Parathyroid adenoma (tissue), 2 donors: ENCODE measurements at regions not wholly inside any gene's neighbourhood (a gene's known extent, or its start where the extent isn't known, plus 50 kb on each side); places are given as distances from the start of the nearest gene placed in this dataset.

ENCODE experiments used
- H2AFZ ChIP-seq: fragments of 300-600 bp; sonication (generic); one replicate; pipeline ENCODE4 v1.7.0; 2017; ENCODE audit warnings: antibody characterized with exemption, mild to moderate bottlenecking
- H3K27ac ChIP-seq: fragments of 300-600 bp; sonication (generic); one replicate; pipeline ENCODE4 v1.7.0; 2017
- H3K27me3 ChIP-seq: fragments of 300-600 bp; sonication (generic); one replicate; pipeline ENCODE4 v1.7.0; 2017; ENCODE audit warnings: low read length; ENCODE audit not compliant: control insufficient read depth, insufficient read depth
- H3K36me3 ChIP-seq: fragments of 300-600 bp; sonication (generic); one replicate; pipeline ENCODE4 v1.7.0; 2017; ENCODE audit warnings: low read length; ENCODE audit not compliant: control insufficient read depth, insufficient read depth
- H3K4me1 ChIP-seq: fragments of 300-600 bp; sonication (generic); one replicate; pipeline ENCODE4 v1.7.0; 2017; ENCODE audit warnings: control low read depth
- H3K4me2 ChIP-seq: fragments of 300-600 bp; sonication (generic); one replicate; pipeline ENCODE4 v1.7.0; 2017; ENCODE audit warnings: low read length
- H3K4me3 ChIP-seq: fragments of 300-600 bp; sonication (generic); one replicate; pipeline ENCODE4 v1.7.0; 2017; ENCODE audit warnings: low read depth, low read length
- H3K79me2 ChIP-seq: fragments of 300-600 bp; sonication (generic); one replicate; pipeline ENCODE4 v1.7.0; 2017; ENCODE audit warnings: control low read depth
- H3K9ac ChIP-seq: fragments of 300-600 bp; sonication (generic); one replicate; pipeline ENCODE4 v1.7.0; 2017; ENCODE audit warnings: mild to moderate bottlenecking
- H3K9me3 ChIP-seq: fragments of 300-600 bp; sonication (generic); one replicate; pipeline ENCODE4 v1.7.0; 2017; ENCODE audit warnings: low read length; ENCODE audit not compliant: control insufficient read depth
- TF ChIP-seq, protein P1 (sequence below): fragments of 300-600 bp; sonication (generic); IDR thresholded peaks from one replicate; pipeline ENCODE4 v1.7.0; 2017; ENCODE audit warnings: antibody characterized with exemption, mild to moderate bottlenecking
- donor health status: primary hyperparathyroidism.

DNA sequence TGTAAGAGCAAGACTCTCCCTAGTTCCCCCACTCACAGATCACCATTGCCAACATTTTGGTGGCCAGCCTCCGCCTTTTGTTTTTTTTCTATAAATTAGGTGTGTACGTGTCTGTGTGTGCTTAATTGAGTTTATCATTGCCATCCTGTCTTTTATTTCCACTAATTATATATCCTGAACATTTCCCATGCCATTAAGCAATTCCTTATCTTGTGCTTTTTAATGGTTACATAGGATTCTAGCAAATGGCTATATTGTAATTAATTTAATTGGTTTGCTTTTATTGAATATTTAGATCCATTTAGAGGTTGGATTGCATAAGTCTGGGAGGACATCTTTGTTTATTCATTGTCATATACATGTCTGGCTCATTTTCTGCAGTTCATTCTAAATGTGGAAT lies 107.3 kb upstream of the RTL1 start:
- no peaks in the 10 kb centered on the region for H3K36me3 ChIP-seq
- no peaks in the 10 kb centered on the region for H3K27me3 ChIP-seq
- H3K79me2 ChIP-seq: no peaks in the 10 kb centered on the region
- no peak overlapping the region for H3K27ac ChIP-seq
- TF ChIP-seq, protein P1, sequence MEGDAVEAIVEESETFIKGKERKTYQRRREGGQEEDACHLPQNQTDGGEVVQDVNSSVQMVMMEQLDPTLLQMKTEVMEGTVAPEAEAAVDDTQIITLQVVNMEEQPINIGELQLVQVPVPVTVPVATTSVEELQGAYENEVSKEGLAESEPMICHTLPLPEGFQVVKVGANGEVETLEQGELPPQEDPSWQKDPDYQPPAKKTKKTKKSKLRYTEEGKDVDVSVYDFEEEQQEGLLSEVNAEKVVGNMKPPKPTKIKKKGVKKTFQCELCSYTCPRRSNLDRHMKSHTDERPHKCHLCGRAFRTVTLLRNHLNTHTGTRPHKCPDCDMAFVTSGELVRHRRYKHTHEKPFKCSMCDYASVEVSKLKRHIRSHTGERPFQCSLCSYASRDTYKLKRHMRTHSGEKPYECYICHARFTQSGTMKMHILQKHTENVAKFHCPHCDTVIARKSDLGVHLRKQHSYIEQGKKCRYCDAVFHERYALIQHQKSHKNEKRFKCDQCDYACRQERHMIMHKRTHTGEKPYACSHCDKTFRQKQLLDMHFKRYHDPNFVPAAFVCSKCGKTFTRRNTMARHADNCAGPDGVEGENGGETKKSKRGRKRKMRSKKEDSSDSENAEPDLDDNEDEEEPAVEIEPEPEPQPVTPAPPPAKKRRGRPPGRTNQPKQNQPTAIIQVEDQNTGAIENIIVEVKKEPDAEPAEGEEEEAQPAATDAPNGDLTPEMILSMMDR: no peak
- no peak overlapping the region for H2AFZ ChIP-seq
- H3K9me3 ChIP-seq: no peaks in the 10 kb centered on the region
- no peak overlapping the region for H3K4me3 ChIP-seq
- no peaks in the 10 kb centered on the region for H3K4me1 ChIP-seq
- no peak overlapping the region for H3K4me2 ChIP-seq
- H3K9ac ChIP-seq: no peak overlapping the region

DNA sequence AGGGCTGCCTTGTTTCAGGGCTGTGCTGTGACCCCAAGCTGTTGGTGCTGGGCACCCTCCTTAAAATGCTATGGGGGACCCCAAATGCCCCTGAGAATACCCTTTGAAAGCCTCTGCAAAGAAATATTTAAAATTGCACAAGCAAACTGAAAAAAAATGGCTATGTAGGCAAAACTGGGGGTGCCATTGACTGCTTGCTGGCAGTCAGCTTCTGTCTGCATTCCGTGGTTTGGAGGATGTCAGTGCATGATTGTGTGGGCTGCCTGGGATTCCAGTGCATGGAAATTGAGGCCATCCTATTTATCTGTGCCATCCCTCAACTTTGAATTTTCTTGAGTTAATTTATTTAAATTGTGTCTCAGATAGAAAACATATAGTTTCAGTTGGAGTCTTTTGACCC lies 113.7 kb upstream of the RTL1 start:
- TF ChIP-seq, protein P1: no peak
- Histone ChIP-seq H3K79me2 (no peaks in the 10 kb centered on the region), H3K4me1 (no peaks in the 10 kb centered on the region), H3K4me2 (no peak overlapping the region), H2AFZ (no peak overlapping the region), H3K27me3 (no peaks in the 10 kb centered on the region), H3K4me3 (no peak overlapping the region), H3K9me3 (no peaks in the 10 kb centered on the region), H3K9ac (no peak overlapping the region), H3K36me3 (no peaks in the 10 kb centered on the region), H3K27ac (no peak overlapping the region)

DNA sequence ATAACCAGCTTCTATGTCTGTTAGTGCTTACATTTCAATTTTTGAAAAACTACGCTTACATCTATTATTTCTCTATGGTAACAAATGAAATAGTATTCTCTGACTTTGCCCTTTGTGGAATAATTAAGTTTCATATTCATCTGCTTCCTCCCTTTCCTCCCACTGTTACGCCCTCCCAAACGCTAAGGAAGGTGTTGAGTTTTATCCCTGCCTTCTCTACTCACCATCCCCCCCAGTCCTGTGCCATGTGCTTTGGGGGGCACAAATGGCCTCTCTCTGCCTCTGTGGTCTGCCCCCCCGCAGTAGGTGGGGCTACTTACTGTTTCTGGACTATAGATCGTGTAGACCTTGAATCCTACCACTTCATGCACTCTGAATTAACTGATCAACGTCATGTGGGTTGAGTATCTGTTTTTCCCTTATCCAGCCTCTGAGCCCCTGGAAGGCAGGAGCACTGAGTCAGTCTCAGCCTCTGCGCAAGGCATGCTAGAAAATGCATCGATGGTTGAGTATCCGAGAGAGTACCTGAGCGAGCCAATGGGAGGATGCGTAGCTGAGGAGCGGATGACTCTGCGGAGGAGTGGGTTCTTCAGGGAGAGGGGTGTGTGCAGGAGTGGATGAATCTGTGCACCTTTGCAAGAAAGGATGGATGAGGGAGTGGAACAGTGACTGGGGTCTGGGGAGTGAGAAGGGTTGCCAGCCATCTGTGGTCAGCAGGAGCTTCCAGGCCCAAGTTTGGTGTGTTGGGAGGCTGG lies 114.5 kb upstream of the RTL1 start:
- no peaks in the 10 kb centered on the region for H3K36me3 ChIP-seq
- H3K79me2 ChIP-seq: no peaks in the 10 kb centered on the region
- no peak overlapping the region for H2AFZ ChIP-seq
- no peaks in the 10 kb centered on the region for H3K27me3 ChIP-seq
- H3K27ac ChIP-seq: no peak overlapping the region
- no peak overlapping the region for H3K4me2 ChIP-seq
- no peak overlapping the region for H3K4me3 ChIP-seq
- H3K9me3 ChIP-seq: no peaks in the 10 kb centered on the region
- TF ChIP-seq, protein P1: no peak
- H3K9ac ChIP-seq: no peak overlapping the region
- no peaks in the 10 kb centered on the region for H3K4me1 ChIP-seq

DNA sequence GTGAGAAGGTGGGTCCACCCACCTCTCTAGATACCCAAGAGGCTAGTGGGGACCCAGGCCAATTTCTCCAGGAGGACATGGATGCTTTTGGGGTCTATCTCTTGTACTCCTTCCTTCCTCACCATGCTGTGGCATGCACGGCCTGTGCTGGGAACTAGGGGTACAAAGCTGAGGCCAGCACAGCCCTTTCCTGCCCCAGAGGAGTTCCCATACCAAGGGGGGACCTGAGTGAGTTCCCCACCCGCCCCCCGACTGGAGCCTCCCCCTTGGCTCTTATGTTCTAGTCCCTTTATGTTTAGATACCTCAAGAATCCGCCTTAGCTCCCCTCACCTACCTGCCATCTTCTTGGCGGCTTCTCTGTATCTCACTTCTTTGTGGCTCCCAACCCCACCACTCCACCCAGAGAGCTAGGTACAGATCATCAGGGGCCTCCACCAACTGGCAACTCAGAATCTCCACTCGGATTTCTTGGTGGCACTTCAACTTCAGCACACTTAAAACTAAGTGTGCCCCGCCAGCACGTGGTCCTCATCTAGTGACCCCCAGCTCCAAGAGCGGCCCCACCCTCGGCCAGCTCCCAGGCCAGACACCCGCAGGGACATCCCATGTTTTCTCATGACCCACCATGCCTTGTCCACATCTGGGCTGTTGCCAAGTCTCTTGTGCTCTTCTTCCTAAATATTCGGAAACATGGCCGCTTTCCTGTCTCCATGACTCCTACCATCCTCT lies 115.2 kb upstream of the RTL1 start:
- no peaks in the 10 kb centered on the region for H3K36me3 ChIP-seq
- no peaks in the 10 kb centered on the region for H3K4me1 ChIP-seq
- H3K9me3 ChIP-seq: no peaks in the 10 kb centered on the region
- no peak overlapping the region for H3K9ac ChIP-seq
- TF ChIP-seq, protein P1: no peak
- no peaks in the 10 kb centered on the region for H3K27me3 ChIP-seq
- H3K27ac ChIP-seq: no peak overlapping the region
- no peak overlapping the region for H2AFZ ChIP-seq
- no peaks in the 10 kb centered on the region for H3K79me2 ChIP-seq
- no peak overlapping the region for H3K4me3 ChIP-seq
- H3K4me2 ChIP-seq: no peak overlapping the region
